ENCODE measurements at regions not wholly inside any gene's neighbourhood (a gene's known extent, or its start where the extent isn't known, plus 50 kb on each side); places are given as distances from the start of the nearest gene placed in this dataset.

DNA sequence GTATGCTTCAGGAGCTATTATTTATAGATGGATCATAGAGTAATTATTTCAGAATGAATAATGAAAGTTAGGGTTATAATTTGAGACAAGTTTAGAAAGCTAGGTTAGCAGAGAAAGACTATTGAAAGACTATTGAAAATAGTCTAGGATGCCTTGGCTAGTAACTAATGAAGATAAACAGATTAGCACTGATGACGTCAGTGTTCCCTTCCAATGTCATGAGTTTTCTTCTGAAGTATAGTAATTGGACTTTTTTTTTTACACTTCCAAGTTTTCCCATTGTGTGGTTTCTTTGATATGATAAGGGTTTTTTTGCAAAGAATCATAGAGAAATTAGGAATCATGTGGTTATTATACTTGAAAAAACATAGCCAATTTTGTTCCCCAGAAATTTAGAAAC, 1041.5 kb upstream of the CRIM1 start:
- no peak for DNase-seq
- Histone ChIP-seq H3K4me1 (ENCODE audit: control insufficient read depth in 1 of 2, insufficient read depth in 2 of 2, low read length in 2 of 2) (no peaks in the 10 kb centered on the region), H3K9me3 (replicated peaks in 1 of 2; ENCODE audit: control insufficient read depth in 1 of 2, insufficient read depth in 1 of 2, low read length in 2 of 2) (no peaks in the 10 kb centered on the region), H3K27me3 (ENCODE audit: control insufficient read depth in 2 of 2, insufficient read depth in 2 of 2, low read length in 2 of 2) (no peaks in the 10 kb centered on the region), H3K79me2 (ENCODE audit: insufficient read depth, low read length) (no peaks in the 10 kb centered on the region), H2AFZ (ENCODE audit: insufficient read depth, low read depth, low read length, poor library complexity, severe bottlenecking) (no peak overlapping the region), H3K9ac (ENCODE audit: insufficient read depth, low read length, poor library complexity, severe bottlenecking) (no peak overlapping the region), H3K4me2 (replicated peaks; ENCODE audit: extremely low read depth, low read length, poor library complexity, severe bottlenecking) (no peak overlapping the region), H3K36me3 (replicated peaks in 1 of 2; ENCODE audit: control insufficient read depth in 1 of 2, insufficient read depth in 2 of 2, low read length in 2 of 2) (no peaks in the 10 kb centered on the region), H3K4me3 (replicated peaks in 1 of 3; ENCODE audit: low read depth in 2 of 3, low read length in 3 of 3) (no peak overlapping the region), H3K27ac (ENCODE audit: low read depth in 1 of 2, low read length in 2 of 2) (no peak overlapping the region), H4K20me1 (ENCODE audit: insufficient read depth, low read length) (no peaks in the 10 kb centered on the region)
- WGBS (ENCODE audit: insufficient coverage): no CpG with 5 or more reads among the region's 1 CpG
- H3K4me1 Mint-ChIP-seq: no peaks in the 10 kb centered on the region
- no peaks in the 10 kb centered on the region for H3K27me3 Mint-ChIP-seq (ENCODE audit: low read depth in 3 of 3)
- no peaks in the 10 kb centered on the region for H3K36me3 Mint-ChIP-seq
- no peak overlapping the region for H3K4me3 Mint-ChIP-seq
- no peak overlapping the region for H3K27ac Mint-ChIP-seq
- intact Hi-C loops (cut with micrococcal nuclease): no loop called here
- TF ChIP-seq CTCF (IDR thresholded peaks at IDR 0.05): no peak
- H3K9me3 Mint-ChIP-seq: peaks cover 0 to 3% (median 0%) of the 10 kb centered on the region in 7 donors

- no peak overlapping the region for H2AFZ ChIP-seq (ENCODE audit: insufficient read depth, low read depth, low read length, poor library complexity, severe bottlenecking)
Measured at GRCh38 chr2:35301369-35301768, 1054.2 kb upstream of the CRIM1 start.

More at GRCh38 chr2:35301369-35301768, 1054.2 kb upstream of the CRIM1 start:
- H3K4me1 Mint-ChIP-seq: no peaks in the 10 kb centered on the region
- Histone ChIP-seq H3K4me2 (replicated peaks; ENCODE audit: extremely low read depth, low read length, poor library complexity, severe bottlenecking) (no peak overlapping the region), H3K4me3 (replicated peaks in 1 of 3; ENCODE audit: low read depth in 2 of 3, low read length in 3 of 3) (no peak overlapping the region), H3K79me2 (ENCODE audit: insufficient read depth, low read length) (no peaks in the 10 kb centered on the region), H4K20me1 (ENCODE audit: insufficient read depth, low read length) (no peaks in the 10 kb centered on the region), H3K27ac (ENCODE audit: low read depth in 1 of 2, low read length in 2 of 2) (no peak overlapping the region), H3K27me3 (ENCODE audit: control insufficient read depth in 2 of 2, insufficient read depth in 2 of 2, low read length in 2 of 2) (no peaks in the 10 kb centered on the region), H3K36me3 (replicated peaks in 1 of 2; ENCODE audit: control insufficient read depth in 1 of 2, insufficient read depth in 2 of 2, low read length in 2 of 2) (no peaks in the 10 kb centered on the region), H3K9me3 (replicated peaks in 1 of 2; ENCODE audit: control insufficient read depth in 1 of 2, insufficient read depth in 1 of 2, low read length in 2 of 2) (no peaks in the 10 kb centered on the region), H3K9ac (ENCODE audit: insufficient read depth, low read length, poor library complexity, severe bottlenecking) (no peak overlapping the region), H3K4me1 (ENCODE audit: control insufficient read depth in 1 of 2, insufficient read depth in 2 of 2, low read length in 2 of 2) (no peaks in the 10 kb centered on the region)
- H3K27me3 Mint-ChIP-seq (ENCODE audit: low read depth in 3 of 3): no peaks in the 10 kb centered on the region
- H3K36me3 Mint-ChIP-seq: no peaks in the 10 kb centered on the region
- no peaks in the 10 kb centered on the region for H3K9me3 Mint-ChIP-seq
- no CpG with 5 or more reads among the region's 1 CpG for WGBS (ENCODE audit: insufficient coverage)
- no peak for DNase-seq
- intact Hi-C loops (cut with micrococcal nuclease): no loop called here
- H3K27ac Mint-ChIP-seq: no peak overlapping the region
- H3K4me3 Mint-ChIP-seq: no peak overlapping the region
- TF ChIP-seq CTCF (IDR thresholded peaks at IDR 0.05): no peak

All from CD14-positive monocyte (primary cell).